SK-N-SH treated with all-trans-retinoic acid at 6 μM for 48 hours (cell line): ENCODE measurements at regions not wholly inside any gene's neighbourhood (a gene's known extent, or its start where the extent isn't known, plus 50 kb on each side); places are given as distances from the start of the nearest gene placed in this dataset.

Experiments used
- ATAC-seq: fragments of 200-7000 bp; cut with Tn5 transposase; 3 replicates; pipeline ENCODE4 v1.9.1; 2020; ENCODE audit warnings: mild to moderate bottlenecking, moderate library complexity
- BACH2 ChIP-seq: fragments of 250-450 bp; sonication (Bioruptor Pico); IDR thresholded peaks from 2 replicates; pipeline ENCODE4 v1.9.0; 2021; ENCODE audit warnings: mild to moderate bottlenecking, borderline replicate concordance
- CREB5 ChIP-seq: fragments of 250-450 bp; sonication (Bioruptor Pico); IDR thresholded peaks from 2 replicates; pipeline ENCODE4 v1.5.1; 2020; ENCODE audit warnings: low read depth, mild to moderate bottlenecking, moderate library complexity
- CSDC2 ChIP-seq: fragments of 250-450 bp; sonication (Bioruptor Pico); IDR thresholded peaks from 2 replicates; pipeline ENCODE4 v1.5.0; 2020; ENCODE audit warnings: mild to moderate bottlenecking, moderate library complexity
- ESRRG ChIP-seq: fragments of 250-450 bp; sonication (Bioruptor Pico); IDR thresholded peaks from 2 replicates; pipeline ENCODE4 v1.6.1; 2021; ENCODE audit warnings: mild to moderate bottlenecking
- GLIS3 ChIP-seq: fragments of 250-450 bp; sonication (Bioruptor Pico); IDR thresholded peaks from 2 replicates; pipeline ENCODE4 v1.5.0; 2020; ENCODE audit warnings: mild to moderate bottlenecking, moderate library complexity
- ISL1 ChIP-seq: fragments of 250-450 bp; sonication (Bioruptor Pico); IDR thresholded peaks from 2 replicates; pipeline ENCODE4 v2.1.2; 2022; ENCODE audit warnings: mild to moderate bottlenecking, moderate library complexity
- OSR1 ChIP-seq: fragments of 250-450 bp; sonication (Bioruptor Pico); IDR thresholded peaks from 2 replicates; pipeline ENCODE4 v1.8.0; 2022; ENCODE audit warnings: moderate library complexity, mild to moderate bottlenecking, inconsistent platforms
- PATZ1 ChIP-seq: fragments of 250-450 bp; sonication (Bioruptor Pico); IDR thresholded peaks from 2 replicates; pipeline ENCODE4 v1.8.0; 2020; ENCODE audit warnings: mild to moderate bottlenecking, moderate library complexity, borderline replicate concordance
- PPARA ChIP-seq: fragments of 250-450 bp; sonication (Bioruptor Pico); IDR thresholded peaks from 2 replicates; pipeline ENCODE4 v1.5.0; 2020; ENCODE audit warnings: mild to moderate bottlenecking, borderline replicate concordance
- RARB ChIP-seq: fragments of 250-450 bp; sonication (Bioruptor Pico); IDR thresholded peaks from 2 replicates; pipeline ENCODE4 v1.8.0; 2021; ENCODE audit warnings: mild to moderate bottlenecking, moderate library complexity
- SNAI2 ChIP-seq: fragments of 250-450 bp; sonication (Bioruptor Pico); IDR thresholded peaks from 2 replicates; pipeline ENCODE4 v1.5.0; 2020; ENCODE audit warnings: mild to moderate bottlenecking, moderate library complexity
- TOX ChIP-seq: fragments of 250-450 bp; sonication (Bioruptor Pico); IDR thresholded peaks from 2 replicates; pipeline ENCODE4 v1.8.0; 2021; ENCODE audit warnings: mild to moderate bottlenecking, moderate library complexity, borderline replicate concordance
- ZC3H10 ChIP-seq: fragments of 250-450 bp; sonication (Bioruptor Pico); IDR thresholded peaks from 2 replicates; pipeline ENCODE4 v1.5.1; 2021; ENCODE audit warnings: mild to moderate bottlenecking, moderate library complexity
- ZFP3 ChIP-seq: fragments of 250-450 bp; sonication (Bioruptor Pico); IDR thresholded peaks from 2 replicates; pipeline ENCODE4 v1.5.0; 2020; ENCODE audit warnings: mild to moderate bottlenecking, moderate library complexity
- ZFP30 ChIP-seq: fragments of 450-650 bp; formaldehyde crosslinking; IDR thresholded peaks from 2 replicates; pipeline ENCODE4 v1.5.0; 2022; ENCODE audit warnings: mild to moderate bottlenecking, moderate library complexity
- ZNF565 ChIP-seq: fragments of 450-650 bp; formaldehyde crosslinking; conservative IDR thresholded peaks from 2 replicates; pipeline ENCODE4 v1.5.0; 2020; ENCODE audit warnings: low read depth, mild to moderate bottlenecking, moderate library complexity
- ZNF70 ChIP-seq: fragments of 450-650 bp; formaldehyde crosslinking; IDR thresholded peaks from 2 replicates; pipeline ENCODE4 v1.5.0; 2020; ENCODE audit warnings: mild to moderate bottlenecking, moderate library complexity
- ZNF8 ChIP-seq: fragments of 450-650 bp; formaldehyde crosslinking; IDR thresholded peaks from 2 replicates; pipeline ENCODE4 v1.5.0; 2020; ENCODE audit warnings: mild to moderate bottlenecking, moderate library complexity
- TF ChIP-seq, protein P1 (sequence below): fragments of 250-450 bp; sonication (Bioruptor Pico); IDR thresholded peaks from 2 replicates; pipeline ENCODE4 v1.8.0; 2021; ENCODE audit warnings: low read depth, mild to moderate bottlenecking, moderate library complexity, borderline replicate concordance
- TF ChIP-seq, protein P2 (sequence below): fragments of 250-450 bp; sonication (Bioruptor Pico); IDR thresholded peaks from 2 replicates; pipeline ENCODE4 v1.5.0; 2020; ENCODE audit warnings: mild to moderate bottlenecking, moderate library complexity
- TF ChIP-seq, protein P3 (sequence below): fragments of 250-450 bp; sonication (Bioruptor Pico); IDR thresholded peaks from 2 replicates; pipeline ENCODE4 v1.5.1; 2021; ENCODE audit warnings: mild to moderate bottlenecking, moderate library complexity

GRCh38 chr13:22693691-22694090 lies 487.1 kb upstream of the SGCG start:
- ATAC-seq, result no peak
- no peak for TF ChIP-seq OSR1
- TF ChIP-seq, protein P1, sequence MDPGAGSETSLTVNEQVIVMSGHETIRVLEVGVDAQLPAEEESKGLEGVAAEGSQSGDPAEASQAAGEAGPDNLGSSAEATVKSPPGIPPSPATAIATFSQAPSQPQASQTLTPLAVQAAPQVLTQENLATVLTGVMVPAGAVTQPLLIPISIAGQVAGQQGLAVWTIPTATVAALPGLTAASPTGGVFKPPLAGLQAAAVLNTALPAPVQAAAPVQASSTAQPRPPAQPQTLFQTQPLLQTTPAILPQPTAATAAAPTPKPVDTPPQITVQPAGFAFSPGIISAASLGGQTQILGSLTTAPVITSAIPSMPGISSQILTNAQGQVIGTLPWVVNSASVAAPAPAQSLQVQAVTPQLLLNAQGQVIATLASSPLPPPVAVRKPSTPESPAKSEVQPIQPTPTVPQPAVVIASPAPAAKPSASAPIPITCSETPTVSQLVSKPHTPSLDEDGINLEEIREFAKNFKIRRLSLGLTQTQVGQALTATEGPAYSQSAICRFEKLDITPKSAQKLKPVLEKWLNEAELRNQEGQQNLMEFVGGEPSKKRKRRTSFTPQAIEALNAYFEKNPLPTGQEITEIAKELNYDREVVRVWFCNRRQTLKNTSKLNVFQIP, result no peak

GRCh38 chr13:22696433-22696832 lies 484.3 kb upstream of the SGCG start:
- no peak for ATAC-seq
- TF ChIP-seq, protein P1, result no peak

GRCh38 chr13:22698467-22698866 lies 482.3 kb upstream of the SGCG start:
- TF ChIP-seq ZNF565 (CRISPR knock-in tag) (no peak), BACH2 (CRISPR knock-in tag) (no peak), CSDC2 (CRISPR knock-in tag) (no peak), PPARA (CRISPR knock-in tag) (no peak), ZNF8 (CRISPR knock-in tag) (no peak), ISL1 (CRISPR knock-in tag) (no peak), RARB (no peak), ZFP3 (CRISPR knock-in tag) (no peak), OSR1 (no peak), GLIS3 (CRISPR knock-in tag) (no peak), ZNF70 (CRISPR knock-in tag) (no peak), PATZ1 (CRISPR knock-in tag) (no peak), SNAI2 (CRISPR knock-in tag) (no peak), ESRRG (no peak)
- TF ChIP-seq, protein P2, sequence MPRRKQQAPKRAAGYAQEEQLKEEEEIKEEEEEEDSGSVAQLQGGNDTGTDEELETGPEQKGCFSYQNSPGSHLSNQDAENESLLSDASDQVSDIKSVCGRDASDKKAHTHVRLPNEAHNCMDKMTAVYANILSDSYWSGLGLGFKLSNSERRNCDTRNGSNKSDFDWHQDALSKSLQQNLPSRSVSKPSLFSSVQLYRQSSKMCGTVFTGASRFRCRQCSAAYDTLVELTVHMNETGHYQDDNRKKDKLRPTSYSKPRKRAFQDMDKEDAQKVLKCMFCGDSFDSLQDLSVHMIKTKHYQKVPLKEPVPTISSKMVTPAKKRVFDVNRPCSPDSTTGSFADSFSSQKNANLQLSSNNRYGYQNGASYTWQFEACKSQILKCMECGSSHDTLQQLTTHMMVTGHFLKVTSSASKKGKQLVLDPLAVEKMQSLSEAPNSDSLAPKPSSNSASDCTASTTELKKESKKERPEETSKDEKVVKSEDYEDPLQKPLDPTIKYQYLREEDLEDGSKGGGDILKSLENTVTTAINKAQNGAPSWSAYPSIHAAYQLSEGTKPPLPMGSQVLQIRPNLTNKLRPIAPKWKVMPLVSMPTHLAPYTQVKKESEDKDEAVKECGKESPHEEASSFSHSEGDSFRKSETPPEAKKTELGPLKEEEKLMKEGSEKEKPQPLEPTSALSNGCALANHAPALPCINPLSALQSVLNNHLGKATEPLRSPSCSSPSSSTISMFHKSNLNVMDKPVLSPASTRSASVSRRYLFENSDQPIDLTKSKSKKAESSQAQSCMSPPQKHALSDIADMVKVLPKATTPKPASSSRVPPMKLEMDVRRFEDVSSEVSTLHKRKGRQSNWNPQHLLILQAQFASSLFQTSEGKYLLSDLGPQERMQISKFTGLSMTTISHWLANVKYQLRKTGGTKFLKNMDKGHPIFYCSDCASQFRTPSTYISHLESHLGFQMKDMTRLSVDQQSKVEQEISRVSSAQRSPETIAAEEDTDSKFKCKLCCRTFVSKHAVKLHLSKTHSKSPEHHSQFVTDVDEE (CRISPR knock-in tag), result no peak
- TF ChIP-seq, protein P3, sequence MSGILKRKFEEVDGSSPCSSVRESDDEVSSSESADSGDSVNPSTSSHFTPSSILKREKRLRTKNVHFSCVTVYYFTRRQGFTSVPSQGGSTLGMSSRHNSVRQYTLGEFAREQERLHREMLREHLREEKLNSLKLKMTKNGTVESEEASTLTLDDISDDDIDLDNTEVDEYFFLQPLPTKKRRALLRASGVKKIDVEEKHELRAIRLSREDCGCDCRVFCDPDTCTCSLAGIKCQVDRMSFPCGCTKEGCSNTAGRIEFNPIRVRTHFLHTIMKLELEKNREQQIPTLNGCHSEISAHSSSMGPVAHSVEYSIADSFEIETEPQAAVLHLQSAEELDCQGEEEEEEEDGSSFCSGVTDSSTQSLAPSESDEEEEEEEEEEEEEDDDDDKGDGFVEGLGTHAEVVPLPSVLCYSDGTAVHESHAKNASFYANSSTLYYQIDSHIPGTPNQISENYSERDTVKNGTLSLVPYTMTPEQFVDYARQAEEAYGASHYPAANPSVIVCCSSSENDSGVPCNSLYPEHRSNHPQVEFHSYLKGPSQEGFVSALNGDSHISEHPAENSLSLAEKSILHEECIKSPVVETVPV, result no peak
- ATAC-seq, result no peak

GRCh38 chr13:22700246-22700887 lies 480.4 kb upstream of the SGCG start:
- no peak for ATAC-seq
- TF ChIP-seq ESRRG, result no peak
- TF ChIP-seq OSR1, result no peak
- TF ChIP-seq, protein P1, result no peak
- TF ChIP-seq ISL1 (CRISPR knock-in tag), result no peak
- no peak for TF ChIP-seq ZNF8 (CRISPR knock-in tag)
- TF ChIP-seq ZFP3 (CRISPR knock-in tag), result no peak
- no peak for TF ChIP-seq TOX (CRISPR knock-in tag)
- no peak for TF ChIP-seq CREB5
- no peak for TF ChIP-seq ZFP30 (CRISPR knock-in tag)
- no peak for TF ChIP-seq PPARA (CRISPR knock-in tag)
- TF ChIP-seq ZC3H10 (CRISPR knock-in tag), result no peak
- TF ChIP-seq GLIS3 (CRISPR knock-in tag), result no peak
- TF ChIP-seq BACH2 (CRISPR knock-in tag), result no peak
- TF ChIP-seq SNAI2 (CRISPR knock-in tag), result no peak
